ENCODE measurements at regions not wholly inside any gene's neighbourhood (a gene's known extent, or its start where the extent isn't known, plus 50 kb on each side); places are given as distances from the start of the nearest gene placed in this dataset.

DNA sequence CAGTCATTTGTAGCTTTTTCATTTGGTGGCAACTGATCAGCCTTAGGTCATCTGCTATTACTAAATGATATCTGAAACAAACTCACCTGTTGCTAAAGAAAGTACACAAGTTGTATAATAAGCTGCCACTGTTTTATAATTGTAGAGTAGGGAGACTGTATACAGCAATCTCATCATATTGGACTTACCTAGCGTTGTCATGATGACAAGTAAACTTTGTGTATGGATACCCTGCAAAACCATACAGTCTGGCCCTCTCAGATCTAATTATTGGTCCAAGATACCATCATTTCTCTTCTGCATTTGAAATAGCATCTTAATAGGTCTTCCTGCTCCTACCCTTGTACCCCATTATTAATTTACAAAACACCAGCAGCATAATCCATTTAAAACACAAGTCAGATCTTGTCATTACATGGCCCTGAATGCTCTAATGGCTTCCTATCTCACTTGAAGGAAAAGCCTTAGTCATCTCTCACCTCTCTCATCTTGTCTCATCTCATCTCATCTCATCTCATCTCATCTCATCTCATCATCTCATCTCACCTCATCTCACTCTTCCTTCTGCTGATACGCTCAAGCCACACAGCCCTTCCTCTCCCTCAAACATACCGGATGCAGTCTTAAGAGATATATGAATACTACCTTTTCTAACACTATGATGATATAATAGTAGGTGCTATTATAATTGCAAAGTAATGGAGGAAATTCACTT, 540.6 kb downstream of the MDFIC start:
- Histone ChIP-seq H4K20me1 (ENCODE audit: control insufficient read depth, insufficient read depth) (no peaks in the 10 kb centered on the region), H3K4me1 (ENCODE audit: control insufficient read depth, insufficient read depth, low read length) (no peaks in the 10 kb centered on the region), H3K36me3 (ENCODE audit: control insufficient read depth in 2 of 2, insufficient read depth in 2 of 2, low read length in 1 of 2) (no peaks in the 10 kb centered on the region), H3K79me2 (ENCODE audit: control insufficient read depth, insufficient read depth, low read length) (no peaks in the 10 kb centered on the region), H3K9me3 (replicated peaks; ENCODE audit: control insufficient read depth, insufficient read depth, low read length) (no peaks in the 10 kb centered on the region), H2AFZ (ENCODE audit: control insufficient read depth, low read depth, low read length) (no peak overlapping the region), H3K4me3 (no peak overlapping the region), H3K9ac (ENCODE audit: control insufficient read depth, insufficient read depth, low read length) (no peak overlapping the region), H3K27me3 (replicated peaks in 1 of 2; ENCODE audit: control insufficient read depth in 2 of 2, insufficient read depth in 2 of 2, low read length in 1 of 2) (no peaks in the 10 kb centered on the region), H3K27ac (ENCODE audit: control insufficient read depth, insufficient read depth) (no peak overlapping the region), H3K4me2 (ENCODE audit: control insufficient read depth, insufficient read depth) (no peak overlapping the region)
- CTCF ChIA-PET: interaction anchor here (0.8 to 2.0 kb wide), 2 partner anchors 17 to 104 kb away, joined by 3 to 4 read pairs; no protein-coding TSS in a partner anchor
- RAD21 ChIA-PET (ENCODE audit: unreplicated experiment): no interaction called here
- TF ChIP-seq, protein P1, sequence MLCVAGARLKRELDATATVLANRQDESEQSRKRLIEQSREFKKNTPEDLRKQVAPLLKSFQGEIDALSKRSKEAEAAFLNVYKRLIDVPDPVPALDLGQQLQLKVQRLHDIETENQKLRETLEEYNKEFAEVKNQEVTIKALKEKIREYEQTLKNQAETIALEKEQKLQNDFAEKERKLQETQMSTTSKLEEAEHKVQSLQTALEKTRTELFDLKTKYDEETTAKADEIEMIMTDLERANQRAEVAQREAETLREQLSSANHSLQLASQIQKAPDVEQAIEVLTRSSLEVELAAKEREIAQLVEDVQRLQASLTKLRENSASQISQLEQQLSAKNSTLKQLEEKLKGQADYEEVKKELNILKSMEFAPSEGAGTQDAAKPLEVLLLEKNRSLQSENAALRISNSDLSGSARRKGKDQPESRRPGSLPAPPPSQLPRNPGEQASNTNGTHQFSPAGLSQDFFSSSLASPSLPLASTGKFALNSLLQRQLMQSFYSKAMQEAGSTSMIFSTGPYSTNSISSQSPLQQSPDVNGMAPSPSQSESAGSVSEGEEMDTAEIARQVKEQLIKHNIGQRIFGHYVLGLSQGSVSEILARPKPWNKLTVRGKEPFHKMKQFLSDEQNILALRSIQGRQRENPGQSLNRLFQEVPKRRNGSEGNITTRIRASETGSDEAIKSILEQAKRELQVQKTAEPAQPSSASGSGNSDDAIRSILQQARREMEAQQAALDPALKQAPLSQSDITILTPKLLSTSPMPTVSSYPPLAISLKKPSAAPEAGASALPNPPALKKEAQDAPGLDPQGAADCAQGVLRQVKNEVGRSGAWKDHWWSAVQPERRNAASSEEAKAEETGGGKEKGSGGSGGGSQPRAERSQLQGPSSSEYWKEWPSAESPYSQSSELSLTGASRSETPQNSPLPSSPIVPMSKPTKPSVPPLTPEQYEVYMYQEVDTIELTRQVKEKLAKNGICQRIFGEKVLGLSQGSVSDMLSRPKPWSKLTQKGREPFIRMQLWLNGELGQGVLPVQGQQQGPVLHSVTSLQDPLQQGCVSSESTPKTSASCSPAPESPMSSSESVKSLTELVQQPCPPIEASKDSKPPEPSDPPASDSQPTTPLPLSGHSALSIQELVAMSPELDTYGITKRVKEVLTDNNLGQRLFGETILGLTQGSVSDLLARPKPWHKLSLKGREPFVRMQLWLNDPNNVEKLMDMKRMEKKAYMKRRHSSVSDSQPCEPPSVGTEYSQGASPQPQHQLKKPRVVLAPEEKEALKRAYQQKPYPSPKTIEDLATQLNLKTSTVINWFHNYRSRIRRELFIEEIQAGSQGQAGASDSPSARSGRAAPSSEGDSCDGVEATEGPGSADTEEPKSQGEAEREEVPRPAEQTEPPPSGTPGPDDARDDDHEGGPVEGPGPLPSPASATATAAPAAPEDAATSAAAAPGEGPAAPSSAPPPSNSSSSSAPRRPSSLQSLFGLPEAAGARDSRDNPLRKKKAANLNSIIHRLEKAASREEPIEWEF (IDR thresholded peaks at IDR 0.05; ENCODE audit: insufficient replicate concordance, low read depth, low read length): no peak
- TF ChIP-seq FOXK2 (IDR thresholded peaks at IDR 0.05): no peak
- TF ChIP-seq ZZZ3 (IDR thresholded peaks at IDR 0.05; ENCODE audit: control insufficient read depth, insufficient read length, low read depth): no peak
- ATAC-seq: no peak
- no peak for DNase-seq (ENCODE audit: low read depth, low spot score)
- 61% methylated on average over 3 of the region's 3 CpGs for WGBS (ENCODE audit: insufficient coverage, insufficient replicate concordance, low lambda C conversion rate, missing lambda C conversion rate)
- in situ Hi-C loops (cut with MboI): no loop called here
- no TSS peak for BruUV-seq (replicated peaks)
- POLR2A ChIA-PET: no interaction called here
- no peak for FAIRE-seq
- intact Hi-C loops (cut with micrococcal nuclease; ENCODE audit: unreplicated experiment): no loop called here
- SMC1A ChIA-PET (ENCODE audit: uncharacterized antibody, unreplicated experiment): interaction anchor here (1.4 kb wide), 1 partner anchor 8 kb away, joined by 3 read pairs; no protein-coding TSS in a partner anchor
